ENCODE measurements at regions not wholly inside any gene's neighbourhood (a gene's known extent, or its start where the extent isn't known, plus 50 kb on each side); places are given as distances from the start of the nearest gene placed in this dataset.
"Not testable (repeated sequence)": the region's sequence is repeated elsewhere in the genome, so short reads cannot be mapped to it uniquely, and the experiment has no call there.

GRCh38 chr15:38796589-38796988 lies 232.0 kb upstream of the RASGRP1 start:
- no peak overlapping the region for H2AFZ ChIP-seq (ENCODE audit: low read length)

DNA sequence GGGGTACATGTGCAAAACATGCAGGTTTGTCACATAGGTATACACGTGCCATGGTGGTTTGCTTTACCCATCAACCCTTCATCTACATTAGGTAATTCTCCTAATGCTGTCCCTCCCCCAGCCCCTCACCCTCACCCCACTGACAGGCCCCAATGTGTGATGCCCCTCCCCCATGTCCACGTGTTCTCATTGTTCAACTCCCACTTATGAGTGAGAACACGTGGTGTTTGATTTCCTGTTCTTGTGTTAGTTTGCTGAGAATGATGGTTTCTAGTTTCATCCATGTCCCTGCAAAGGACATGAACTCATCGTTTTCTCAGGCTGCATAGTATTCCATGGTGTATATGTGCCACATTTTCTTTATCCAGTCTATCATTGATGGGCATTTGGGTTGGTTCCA lies 232.9 kb upstream of the RASGRP1 start:
- not testable (repeated sequence) for H3K4me3 ChIP-seq (ENCODE audit: low read depth, low read length, poor library complexity, severe bottlenecking); H3K79me2 ChIP-seq (ENCODE audit: insufficient read depth, low read length); H3K9ac ChIP-seq (ENCODE audit: low read length); H3K9me2 ChIP-seq (ENCODE audit: low read depth, low read length); H3K27me3 ChIP-seq (ENCODE audit: insufficient read depth, low read length); H4K20me1 ChIP-seq (ENCODE audit: insufficient read depth, low read length); H3K4me2 ChIP-seq (ENCODE audit: low read length); H3K9me3 ChIP-seq (ENCODE audit: low read length); H2AFZ ChIP-seq (ENCODE audit: low read length); H3K36me3 ChIP-seq (ENCODE audit: insufficient read depth, low read length); H3K4me1 ChIP-seq (ENCODE audit: insufficient read depth, low read length, severe bottlenecking); H3F3A ChIP-seq (ENCODE audit: insufficient read depth, low read length); H3K27ac ChIP-seq (ENCODE audit: low read depth, low read length, poor library complexity, severe bottlenecking)

More at GRCh38 chr15:38796589-38796988, 232.0 kb upstream of the RASGRP1 start:
- H3F3A ChIP-seq (ENCODE audit: insufficient read depth, low read length): no peaks in the 10 kb centered on the region
- H3K4me3 ChIP-seq (ENCODE audit: low read depth, low read length, poor library complexity, severe bottlenecking): no peak overlapping the region
- H3K9me2 ChIP-seq (ENCODE audit: low read depth, low read length): no peaks in the 10 kb centered on the region
- no peaks in the 10 kb centered on the region for H3K9me3 ChIP-seq (ENCODE audit: low read length)
- H3K36me3 ChIP-seq (ENCODE audit: insufficient read depth, low read length): no peaks in the 10 kb centered on the region
- H3K9ac ChIP-seq (ENCODE audit: low read length): no peak overlapping the region
- no peaks in the 10 kb centered on the region for H3K79me2 ChIP-seq (ENCODE audit: insufficient read depth, low read length)
- H3K4me1 ChIP-seq (ENCODE audit: insufficient read depth, low read length, severe bottlenecking): no peaks in the 10 kb centered on the region
- no peak overlapping the region for H3K27ac ChIP-seq (ENCODE audit: low read depth, low read length, poor library complexity, severe bottlenecking)
- no peak overlapping the region for H3K4me2 ChIP-seq (ENCODE audit: low read length)
- no peaks in the 10 kb centered on the region for H3K27me3 ChIP-seq (ENCODE audit: insufficient read depth, low read length)
- TF ChIP-seq EZH2 (IDR thresholded peaks at IDR 0.05; ENCODE audit: borderline replicate concordance, low read length) (no peak), CTCF (IDR thresholded peaks at IDR 0.05; ENCODE audit: low read length) (no peak)
- H4K20me1 ChIP-seq (ENCODE audit: insufficient read depth, low read length): no peaks in the 10 kb centered on the region

DNA sequence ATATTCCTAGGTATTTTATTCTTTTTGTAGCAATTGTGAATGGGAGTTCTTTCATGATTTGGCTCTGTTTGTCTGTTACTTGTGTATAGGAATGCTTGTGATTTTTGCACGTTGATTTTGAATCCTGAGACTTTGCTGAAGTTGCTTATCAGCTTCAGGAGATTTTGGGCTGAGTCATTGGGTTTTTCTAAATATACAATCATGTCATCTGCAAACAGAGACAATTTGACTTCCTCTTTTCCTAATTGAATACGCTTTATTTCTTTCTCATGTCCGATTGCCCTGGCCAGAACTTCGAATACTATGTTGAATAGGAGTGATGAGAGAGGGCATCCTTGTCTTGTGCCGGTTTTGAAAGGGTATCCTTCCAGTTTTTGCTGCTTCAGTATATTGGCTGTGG lies 234.6 kb upstream of the RASGRP1 start:
- not testable (repeated sequence) for H3K27ac ChIP-seq (ENCODE audit: low read depth, low read length, poor library complexity, severe bottlenecking); H4K20me1 ChIP-seq (ENCODE audit: insufficient read depth, low read length); H3K4me2 ChIP-seq (ENCODE audit: low read length); H3K4me3 ChIP-seq (ENCODE audit: low read depth, low read length, poor library complexity, severe bottlenecking); H3K36me3 ChIP-seq (ENCODE audit: insufficient read depth, low read length); H3K27me3 ChIP-seq (ENCODE audit: insufficient read depth, low read length); H3K9me2 ChIP-seq (ENCODE audit: low read depth, low read length); H3K9me3 ChIP-seq (ENCODE audit: low read length); H3K79me2 ChIP-seq (ENCODE audit: insufficient read depth, low read length); H2AFZ ChIP-seq (ENCODE audit: low read length); H3K4me1 ChIP-seq (ENCODE audit: insufficient read depth, low read length, severe bottlenecking); H3F3A ChIP-seq (ENCODE audit: insufficient read depth, low read length); H3K9ac ChIP-seq (ENCODE audit: low read length)

DNA sequence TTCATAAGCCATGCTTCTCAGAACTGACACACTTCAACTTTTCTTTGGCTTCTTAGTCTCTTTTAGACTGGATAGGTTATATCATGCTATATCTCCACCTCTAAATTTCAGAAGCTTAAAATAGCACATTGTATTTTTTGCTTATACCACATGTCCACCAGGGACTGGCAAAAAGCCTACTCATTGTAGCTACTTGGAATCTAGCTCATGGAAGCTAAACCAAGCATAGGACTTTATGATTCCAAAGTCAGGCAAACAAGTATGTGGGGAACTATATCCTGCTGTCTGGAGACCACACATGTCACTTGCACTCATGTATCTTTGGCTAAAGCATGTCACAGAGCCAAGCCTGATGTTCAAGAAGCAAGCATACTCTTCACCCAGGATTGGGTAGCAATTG lies 245.0 kb upstream of the RASGRP1 start:
- Histone ChIP-seq H3K4me2 (ENCODE audit: low read length) (no peak overlapping the region), H3K9me2 (ENCODE audit: low read depth, low read length) (no peaks in the 10 kb centered on the region), H3K27ac (ENCODE audit: low read depth, low read length, poor library complexity, severe bottlenecking) (no peak overlapping the region), H2AFZ (ENCODE audit: low read length) (no peak overlapping the region), H3K9ac (ENCODE audit: low read length) (no peak overlapping the region), H3K4me1 (ENCODE audit: insufficient read depth, low read length, severe bottlenecking) (no peaks in the 10 kb centered on the region), H4K20me1 (ENCODE audit: insufficient read depth, low read length) (no peaks in the 10 kb centered on the region), H3K36me3 (ENCODE audit: insufficient read depth, low read length) (no peaks in the 10 kb centered on the region), H3F3A (ENCODE audit: insufficient read depth, low read length) (no peaks in the 10 kb centered on the region), H3K27me3 (ENCODE audit: insufficient read depth, low read length) (no peaks in the 10 kb centered on the region), H3K9me3 (ENCODE audit: low read length) (no peaks in the 10 kb centered on the region), H3K79me2 (ENCODE audit: insufficient read depth, low read length) (no peaks in the 10 kb centered on the region), H3K4me3 (ENCODE audit: low read depth, low read length, poor library complexity, severe bottlenecking) (no peak overlapping the region)
- no peak for TF ChIP-seq CTCF (IDR thresholded peaks at IDR 0.05; ENCODE audit: low read length)
- no peak for TF ChIP-seq EZH2 (IDR thresholded peaks at IDR 0.05; ENCODE audit: borderline replicate concordance, low read length)
